ENCODE measurements at regions not wholly inside any gene's neighbourhood (a gene's known extent, or its start where the extent isn't known, plus 50 kb on each side); places are given as distances from the start of the nearest gene placed in this dataset.

GRCh38 chr1:195618287-195618686 lies 990.0 kb downstream of the KCNT2 start:
- DNase-seq, result no peak

- no peak for DNase-seq
Measured at GRCh38 chr1:195617106-195617505, 991.1 kb downstream of the KCNT2 start.

GRCh38 chr1:195608883-195609282 lies 999.4 kb downstream of the KCNT2 start:
- no peak for DNase-seq

GRCh38 chr1:195606483-195606882 lies 1001.8 kb downstream of the KCNT2 start:
- DNase-seq, result no peak

- no peak for DNase-seq
Measured at GRCh38 chr1:195604287-195604686, 1004.0 kb downstream of the KCNT2 start.

- no peak for DNase-seq
Measured at GRCh38 chr1:195597891-195598290, 1010.3 kb downstream of the KCNT2 start.

GRCh38 chr1:195594773-195595172 lies 1013.5 kb downstream of the KCNT2 start:
- DNase-seq, result no peak

- no peak for DNase-seq
Measured at GRCh38 chr1:195594322-195594721, 1013.9 kb downstream of the KCNT2 start.

GRCh38 chr1:195591917-195592672 lies 1016.1 kb downstream of the KCNT2 start:
- no peak for DNase-seq

- DNase-seq, result no peak
Measured at GRCh38 chr1:195590649-195591048, 1017.6 kb downstream of the KCNT2 start.

- DNase-seq, result no peak
Measured at GRCh38 chr1:195584870-195585624, 1023.2 kb downstream of the KCNT2 start.

GRCh38 chr1:195580988-195581387 lies 1027.3 kb downstream of the KCNT2 start:
- DNase-seq, result no peak

- DNase-seq, result no peak
Measured at GRCh38 chr1:195577748-195578147, 1030.5 kb downstream of the KCNT2 start.

- DNase-seq, result no peak
Measured at GRCh38 chr1:195576641-195577040, 1031.6 kb downstream of the KCNT2 start.

- DNase-seq, result no peak
Measured at GRCh38 chr1:195574511-195574910, 1033.7 kb downstream of the KCNT2 start.

- DNase-seq, result no peak
Measured at GRCh38 chr1:195569934-195570333, 1038.3 kb downstream of the KCNT2 start.

- DNase-seq, result no peak
Measured at GRCh38 chr1:195568389-195568788, 1039.9 kb downstream of the KCNT2 start.

GRCh38 chr1:195562074-195562473 lies 1046.2 kb downstream of the KCNT2 start:
- DNase-seq, result no peak

GRCh38 chr1:195550071-195550862 lies 1058.0 kb downstream of the KCNT2 start:
- no peak for DNase-seq

- DNase-seq, result no peak
Measured at GRCh38 chr1:195530961-195531360, 1077.3 kb downstream of the KCNT2 start.

GRCh38 chr1:195529881-195530280 lies 1078.4 kb downstream of the KCNT2 start:
- DNase-seq, result no peak

- DNase-seq, result no peak
Measured at GRCh38 chr1:195520757-195521156, 1087.5 kb downstream of the KCNT2 start.

GRCh38 chr1:195516036-195516435 lies 1092.2 kb downstream of the KCNT2 start:
- no peak for DNase-seq

GRCh38 chr1:195511501-195511900 lies 1096.7 kb downstream of the KCNT2 start:
- DNase-seq, result no peak

All from stimulated activated CD4-positive, alpha-beta T cell treated with anti-CD3 and anti-CD28 coated beads, Interleukin-4, amount 100 ng/mL, for 24 hours (primary cell).